Keratinocyte (primary cell): ENCODE measurements at regions not wholly inside any gene's neighbourhood (a gene's known extent, or its start where the extent isn't known, plus 50 kb on each side); places are given as distances from the start of the nearest gene placed in this dataset.

ENCODE experiments used
- DNase-seq: peaks from one replicate; pipeline ENCODE4 v3.0.0-alpha.2; 2011; ENCODE audit warnings: low read depth, missing footprints, low spot score
- FAIRE-seq: peaks from 2 replicates; lab custom pipeline; 2011; peaks lifted over from hg19 to GRCh38; lab: Jason Lieb, UNC
- H2AFZ ChIP-seq: 2 replicates; pipeline ENCODE4 v1.6.0; 2012; ENCODE audit warnings: low read length, control low read depth, inconsistent platforms; ENCODE audit not compliant: control insufficient read depth
- H3K27ac ChIP-seq: 2 replicates; pipeline ENCODE4 v1.5.1; 2011; ENCODE audit warnings: low read length; ENCODE audit not compliant: control insufficient read depth, insufficient read depth
- H3K27me3 ChIP-seq: 3 replicates; pipeline ENCODE4 v1.6.0; 2011; ENCODE audit warnings: low read length; ENCODE audit not compliant: control insufficient read depth, insufficient read depth; ENCODE audit errors: extremely low read depth
- H3K36me3 ChIP-seq, 2 experiments: 2 replicates in 1 of 2; 3 replicates in 1 of 2; pipeline ENCODE4 v1.5.1; 2011; ENCODE audit warnings: low read length in 2 of 2, mild to moderate bottlenecking in 1 of 2; ENCODE audit not compliant: control insufficient read depth in 2 of 2, insufficient read depth in 2 of 2; ENCODE audit errors: extremely low read depth in 1 of 2
- H3K4me1 ChIP-seq: 3 replicates; pipeline ENCODE4 v1.5.1; 2011; ENCODE audit warnings: low read length; ENCODE audit not compliant: control insufficient read depth, insufficient read depth; ENCODE audit errors: extremely low read depth
- H3K4me2 ChIP-seq: 3 replicates; pipeline ENCODE4 v1.6.0; 2011; ENCODE audit warnings: low read depth, low read length; ENCODE audit not compliant: control insufficient read depth, insufficient read depth; ENCODE audit errors: extremely low read depth
- H3K4me3 ChIP-seq, 3 experiments: fragments of 200-600 bp in 1 of 3; sonication (generic) in 1 of 3; 2 replicates in 2 of 3; 3 replicates in 1 of 3; pipeline ENCODE4 v1.5.1; 2011 to 2016; ENCODE audit warnings: low read length in 3 of 3, mild to moderate bottlenecking in 3 of 3, control low read depth in 2 of 3, inconsistent platforms in 1 of 3, low read depth in 1 of 3, mixed read lengths in 1 of 3, mixed run types in 1 of 3, moderate library complexity in 1 of 3; ENCODE audit not compliant: control insufficient read depth in 2 of 3, insufficient read depth in 2 of 3; ENCODE audit errors: extremely low read depth in 1 of 3
- H3K79me2 ChIP-seq: 2 replicates; pipeline ENCODE4 v1.6.0; 2012; ENCODE audit warnings: low read length; ENCODE audit not compliant: control insufficient read depth, insufficient read depth
- H3K9ac ChIP-seq: 3 replicates; pipeline ENCODE4 v1.6.0; 2011; ENCODE audit warnings: low read length; ENCODE audit not compliant: control insufficient read depth, insufficient read depth; ENCODE audit errors: extremely low read depth
- H3K9me1 ChIP-seq: 3 replicates; pipeline ENCODE4 v1.6.0; 2011; ENCODE audit warnings: low read length; ENCODE audit not compliant: control insufficient read depth, insufficient read depth; ENCODE audit errors: extremely low read depth
- H3K9me3 ChIP-seq: 2 replicates; pipeline ENCODE4 v1.5.1; 2012; ENCODE audit warnings: low read depth, low read length; ENCODE audit not compliant: control insufficient read depth
- H4K20me1 ChIP-seq: 3 replicates; pipeline ENCODE4 v1.6.0; 2011; ENCODE audit warnings: low read length; ENCODE audit not compliant: control insufficient read depth, insufficient read depth; ENCODE audit errors: extremely low read depth
- EZH2 ChIP-seq: IDR thresholded peaks from one replicate; pipeline ENCODE4 v1.6.1; 2012; ENCODE audit warnings: inconsistent platforms, mild to moderate bottlenecking, low read length, moderate library complexity
- dilution Hi-C: fragments of 300-500 bp; cut with MboI; formaldehyde crosslinking; loops from one replicate; pipeline ENCODE4 v1.7.0; 2020; ENCODE audit warnings: low sequenced_read_pairs; ENCODE audit not compliant: extremely low pct_ligation_motif_present
- TF ChIP-seq, protein P1 (sequence below), 3 experiments: IDR thresholded peaks in 1 of 3; conservative IDR thresholded peaks in 1 of 3; optimal IDR thresholded peaks in 1 of 3; 2 replicates in 2 of 3; 3 replicates in 1 of 3; pipeline versions ENCODE3 to v1.5.1; 2011; ENCODE audit warnings: low read length in 3 of 3, mild to moderate bottlenecking in 3 of 3, moderate library complexity in 2 of 3, control low read depth in 1 of 3, inconsistent platforms in 1 of 3; ENCODE audit not compliant: insufficient read depth in 2 of 3; ENCODE audit errors: extremely low read depth in 1 of 3

DNA sequence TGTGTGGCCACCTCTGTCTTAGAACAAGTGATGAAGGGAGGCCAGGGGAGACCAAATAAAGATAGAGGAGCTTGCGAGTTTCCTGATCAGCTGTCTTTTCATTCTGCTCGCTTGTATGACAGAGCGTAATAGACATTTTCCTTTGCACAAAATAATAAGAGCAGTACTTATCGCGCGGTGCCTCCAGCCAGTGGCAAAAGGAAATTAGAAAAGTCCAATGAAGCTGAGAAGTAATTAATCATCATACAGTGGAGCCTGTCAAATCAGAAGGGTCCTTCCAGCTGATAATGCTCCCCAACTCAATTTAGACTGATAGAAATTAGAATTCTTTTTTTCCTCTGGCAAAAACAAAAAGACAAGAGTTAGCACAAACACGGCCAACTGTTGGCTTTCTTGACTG is 307.0 kb upstream of the IRX5 start:
- no peaks in the 10 kb centered on the region for H3K79me2 ChIP-seq
- H3K9ac ChIP-seq, result no peak overlapping the region
- no peak overlapping the region for H3K4me3 ChIP-seq
- no peaks in the 10 kb centered on the region for H3K4me1 ChIP-seq
- peaks cover 5% of the 10 kb centered on the region for H3K27me3 ChIP-seq
- no peaks in the 10 kb centered on the region for H3K9me3 ChIP-seq
- H3K27ac ChIP-seq, result no peak overlapping the region
- H3K4me2 ChIP-seq, result no peak overlapping the region
- no peaks in the 10 kb centered on the region for H4K20me1 ChIP-seq
- DNase-seq (no peak), FAIRE-seq (no peak)
- TF ChIP-seq, protein P1, sequence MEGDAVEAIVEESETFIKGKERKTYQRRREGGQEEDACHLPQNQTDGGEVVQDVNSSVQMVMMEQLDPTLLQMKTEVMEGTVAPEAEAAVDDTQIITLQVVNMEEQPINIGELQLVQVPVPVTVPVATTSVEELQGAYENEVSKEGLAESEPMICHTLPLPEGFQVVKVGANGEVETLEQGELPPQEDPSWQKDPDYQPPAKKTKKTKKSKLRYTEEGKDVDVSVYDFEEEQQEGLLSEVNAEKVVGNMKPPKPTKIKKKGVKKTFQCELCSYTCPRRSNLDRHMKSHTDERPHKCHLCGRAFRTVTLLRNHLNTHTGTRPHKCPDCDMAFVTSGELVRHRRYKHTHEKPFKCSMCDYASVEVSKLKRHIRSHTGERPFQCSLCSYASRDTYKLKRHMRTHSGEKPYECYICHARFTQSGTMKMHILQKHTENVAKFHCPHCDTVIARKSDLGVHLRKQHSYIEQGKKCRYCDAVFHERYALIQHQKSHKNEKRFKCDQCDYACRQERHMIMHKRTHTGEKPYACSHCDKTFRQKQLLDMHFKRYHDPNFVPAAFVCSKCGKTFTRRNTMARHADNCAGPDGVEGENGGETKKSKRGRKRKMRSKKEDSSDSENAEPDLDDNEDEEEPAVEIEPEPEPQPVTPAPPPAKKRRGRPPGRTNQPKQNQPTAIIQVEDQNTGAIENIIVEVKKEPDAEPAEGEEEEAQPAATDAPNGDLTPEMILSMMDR (optimal IDR thresholded peaks at IDR 0.05 in 1 of 3, IDR thresholded peaks at IDR 0.05 in 1 of 3, conservative IDR thresholded peaks at IDR 0.05 in 1 of 3; ENCODE audit: extremely low read depth in 1 of 3, insufficient read depth in 2 of 3, low read length in 3 of 3), result no peak
- no peak for TF ChIP-seq EZH2
- dilution Hi-C loops, result no loop called here
- no peaks in the 10 kb centered on the region for H3K36me3 ChIP-seq
- no peaks in the 10 kb centered on the region for H3K9me1 ChIP-seq
- H2AFZ ChIP-seq, result no peak overlapping the region

DNA sequence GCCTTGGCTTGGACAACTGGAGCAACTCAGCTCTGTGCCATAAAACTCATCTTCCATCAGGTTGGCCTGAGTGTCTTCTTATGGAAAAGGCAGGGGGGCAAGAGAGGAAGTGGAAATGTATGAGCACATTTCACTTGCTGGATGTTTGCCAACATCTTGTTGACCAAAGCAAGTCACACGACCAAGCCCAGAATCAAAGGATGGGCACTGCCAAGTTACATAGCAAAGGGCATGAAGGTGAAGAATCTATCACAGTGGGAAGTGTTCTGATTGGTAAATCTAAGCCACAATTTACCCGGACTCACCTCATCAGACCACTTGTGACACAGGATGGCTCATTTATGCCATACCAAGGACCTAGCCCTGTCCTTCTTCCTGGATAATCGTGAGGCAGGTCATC is 310.5 kb upstream of the IRX5 start:
- FAIRE-seq, result no peak
- DNase-seq, result no peak
- H2AFZ ChIP-seq, result no peak overlapping the region

More for the DNA sequence above, 310.5 kb upstream of the IRX5 start:
- H3K27me3 ChIP-seq, result peaks cover 8% of the 10 kb centered on the region
- H3K9ac ChIP-seq, result no peak overlapping the region
- H3K9me1 ChIP-seq, result no peaks in the 10 kb centered on the region
- no peaks in the 10 kb centered on the region for H3K4me1 ChIP-seq
- H3K4me2 ChIP-seq, result no peak overlapping the region
- H3K27ac ChIP-seq, result no peak overlapping the region
- no peaks in the 10 kb centered on the region for H3K9me3 ChIP-seq
- no peak for TF ChIP-seq EZH2
- TF ChIP-seq, protein P1 (optimal IDR thresholded peaks at IDR 0.05 in 1 of 3, IDR thresholded peaks at IDR 0.05 in 1 of 3, conservative IDR thresholded peaks at IDR 0.05 in 1 of 3; ENCODE audit: extremely low read depth in 1 of 3, insufficient read depth in 2 of 3, low read length in 3 of 3), result no peak
- no peaks in the 10 kb centered on the region for H3K79me2 ChIP-seq
- H3K4me3 ChIP-seq, result no peak overlapping the region
- no peaks in the 10 kb centered on the region for H4K20me1 ChIP-seq
- dilution Hi-C loops, result no loop called here
- no peaks in the 10 kb centered on the region for H3K36me3 ChIP-seq
